ENCODE measurements at regions not wholly inside any gene's neighbourhood (a gene's known extent, or its start where the extent isn't known, plus 50 kb on each side); places are given as distances from the start of the nearest gene placed in this dataset.

- Histone ChIP-seq H3K4me2 (ENCODE audit: low read length) (no peak overlapping the region), H3K9ac (no peak overlapping the region), H3K4me1 (no peaks in the 10 kb centered on the region), H3K27me3 (ENCODE audit: control insufficient read depth, insufficient read depth, low read length) (no peaks in the 10 kb centered on the region), H3K9me3 (ENCODE audit: control insufficient read depth, low read length) (no peaks in the 10 kb centered on the region), H3K4me3 (ENCODE audit: low read depth, low read length) (no peak overlapping the region), H3K36me3 (ENCODE audit: control insufficient read depth, insufficient read depth, low read length) (no peaks in the 10 kb centered on the region), H2AFZ (no peak overlapping the region), H3K79me2 (no peaks in the 10 kb centered on the region), H3K27ac (no peak overlapping the region)
- TF ChIP-seq CTCF (IDR thresholded peaks at IDR 0.05), result no peak
Measured at GRCh38 chr3:159458010-159458409, 530.6 kb upstream of the IL12A start.

GRCh38 chr3:159458982-159459381 is 529.7 kb upstream of the IL12A start:
- Histone ChIP-seq H3K9me3 (ENCODE audit: control insufficient read depth, low read length) (no peaks in the 10 kb centered on the region), H3K36me3 (ENCODE audit: control insufficient read depth, insufficient read depth, low read length) (no peaks in the 10 kb centered on the region), H3K4me2 (ENCODE audit: low read length) (no peak overlapping the region), H3K27ac (no peak overlapping the region), H3K4me1 (no peaks in the 10 kb centered on the region), H3K79me2 (no peaks in the 10 kb centered on the region), H3K4me3 (ENCODE audit: low read depth, low read length) (no peak overlapping the region), H2AFZ (no peak overlapping the region), H3K27me3 (ENCODE audit: control insufficient read depth, insufficient read depth, low read length) (no peaks in the 10 kb centered on the region), H3K9ac (no peak overlapping the region)
- no peak for TF ChIP-seq CTCF (IDR thresholded peaks at IDR 0.05)

GRCh38 chr3:159472611-159473010 is 516.0 kb upstream of the IL12A start:
- H2AFZ ChIP-seq, result no peak overlapping the region
- H3K4me1 ChIP-seq, result no peaks in the 10 kb centered on the region
- H3K9ac ChIP-seq, result no peak overlapping the region
- no peaks in the 10 kb centered on the region for H3K79me2 ChIP-seq
- H3K36me3 ChIP-seq (ENCODE audit: control insufficient read depth, insufficient read depth, low read length), result no peaks in the 10 kb centered on the region
- TF ChIP-seq CTCF (IDR thresholded peaks at IDR 0.05), result no peak
- H3K9me3 ChIP-seq (ENCODE audit: control insufficient read depth, low read length), result no peaks in the 10 kb centered on the region
- no peak overlapping the region for H3K4me2 ChIP-seq (ENCODE audit: low read length)
- no peak overlapping the region for H3K27ac ChIP-seq
- H3K27me3 ChIP-seq (ENCODE audit: control insufficient read depth, insufficient read depth, low read length), result no peaks in the 10 kb centered on the region
- H3K4me3 ChIP-seq (ENCODE audit: low read depth, low read length), result no peak overlapping the region

- H3K79me2 ChIP-seq, result no peaks in the 10 kb centered on the region
- no peak overlapping the region for H3K27ac ChIP-seq
- no peak overlapping the region for H3K9ac ChIP-seq
- TF ChIP-seq CTCF (IDR thresholded peaks at IDR 0.05), result no peak
- H3K4me1 ChIP-seq, result no peaks in the 10 kb centered on the region
- H3K36me3 ChIP-seq (ENCODE audit: control insufficient read depth, insufficient read depth, low read length), result no peaks in the 10 kb centered on the region
- no peak overlapping the region for H3K4me3 ChIP-seq (ENCODE audit: low read depth, low read length)
- H3K27me3 ChIP-seq (ENCODE audit: control insufficient read depth, insufficient read depth, low read length), result no peaks in the 10 kb centered on the region
- no peak overlapping the region for H2AFZ ChIP-seq
- H3K4me2 ChIP-seq (ENCODE audit: low read length), result no peak overlapping the region
- no peaks in the 10 kb centered on the region for H3K9me3 ChIP-seq (ENCODE audit: control insufficient read depth, low read length)
Measured at GRCh38 chr3:159473206-159473605, 515.4 kb upstream of the IL12A start.

- Histone ChIP-seq H3K4me3 (ENCODE audit: low read depth, low read length) (no peak overlapping the region), H3K27ac (no peak overlapping the region), H3K4me2 (ENCODE audit: low read length) (no peak overlapping the region), H2AFZ (no peak overlapping the region), H3K27me3 (ENCODE audit: control insufficient read depth, insufficient read depth, low read length) (no peaks in the 10 kb centered on the region), H3K79me2 (no peaks in the 10 kb centered on the region), H3K36me3 (ENCODE audit: control insufficient read depth, insufficient read depth, low read length) (no peaks in the 10 kb centered on the region), H3K9ac (no peak overlapping the region), H3K9me3 (ENCODE audit: control insufficient read depth, low read length) (no peaks in the 10 kb centered on the region), H3K4me1 (no peaks in the 10 kb centered on the region)
- TF ChIP-seq CTCF (IDR thresholded peaks at IDR 0.05), result no peak
Measured at GRCh38 chr3:159480046-159480445, 508.6 kb upstream of the IL12A start.

All from parathyroid adenoma (tissue), 2 donors.